ENCODE measurements at regions not wholly inside any gene's neighbourhood (a gene's known extent, or its start where the extent isn't known, plus 50 kb on each side); places are given as distances from the start of the nearest gene placed in this dataset.

DNA sequence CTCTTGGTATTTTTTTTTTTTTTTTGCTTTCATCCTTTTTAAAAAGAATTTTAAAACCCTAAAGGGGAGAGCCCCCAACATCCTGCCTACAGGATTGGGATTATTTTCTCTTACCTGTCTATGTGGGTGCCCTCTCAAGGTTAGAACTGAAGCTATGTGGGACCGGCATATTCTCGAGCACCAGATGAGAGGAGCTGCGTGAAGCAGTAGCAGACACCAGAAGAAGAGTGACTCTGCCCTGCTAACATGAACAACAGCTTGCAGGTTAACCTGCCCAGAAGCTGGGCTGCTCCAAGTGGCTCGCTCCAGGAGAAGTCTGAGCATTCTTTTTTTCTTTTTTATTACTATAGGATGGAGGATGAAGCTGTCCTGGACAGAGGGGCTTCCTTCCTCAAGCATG lies 102.6 kb upstream of the SLC4A4 start:
- Histone ChIP-seq H3K4me1 (ENCODE audit: control insufficient read depth, insufficient read depth, low read length) (peaks cover 17% of the 10 kb centered on the region), H3K27ac (ENCODE audit: insufficient read depth, low read depth, low read length, poor library complexity, severe bottlenecking) (no peak overlapping the region), H3K9me3 (ENCODE audit: control insufficient read depth, low read length) (no peaks in the 10 kb centered on the region), H3K36me3 (ENCODE audit: control insufficient read depth, insufficient read depth, low read length) (no peaks in the 10 kb centered on the region), H3K4me3 (ENCODE audit: insufficient read depth, low read depth, low read length) (no peak overlapping the region), H3K27me3 (ENCODE audit: control insufficient read depth, insufficient read depth, low read length, poor library complexity, severe bottlenecking) (no peaks in the 10 kb centered on the region)
- WGBS, 2 experiments, result 91 to 95% methylated on average over 4 of the region's 4 CpGs

GRCh38 chr4:71237641-71238040 lies 101.2 kb upstream of the SLC4A4 start:
- no peak overlapping the region for H3K4me3 ChIP-seq (ENCODE audit: insufficient read depth, low read depth, low read length)

GRCh38 chr4:71239365-71239764 lies 99.5 kb upstream of the SLC4A4 start:
- H3K4me3 ChIP-seq (ENCODE audit: insufficient read depth, low read depth, low read length), result no peak overlapping the region
- WGBS, 2 experiments, result 66 to 73% methylated on average over 2 of the region's 2 CpGs
- no peaks in the 10 kb centered on the region for H3K9me3 ChIP-seq (ENCODE audit: control insufficient read depth, low read length)
- no peaks in the 10 kb centered on the region for H3K27me3 ChIP-seq (ENCODE audit: control insufficient read depth, insufficient read depth, low read length, poor library complexity, severe bottlenecking)
- H3K4me1 ChIP-seq (ENCODE audit: control insufficient read depth, insufficient read depth, low read length), result peaks cover 6% of the 10 kb centered on the region
- no peaks in the 10 kb centered on the region for H3K36me3 ChIP-seq (ENCODE audit: control insufficient read depth, insufficient read depth, low read length)
- H3K27ac ChIP-seq (ENCODE audit: insufficient read depth, low read depth, low read length, poor library complexity, severe bottlenecking), result no peak overlapping the region

More at GRCh38 chr4:71237641-71238040, 101.2 kb upstream of the SLC4A4 start:
- 94 to 98% methylated on average over 4 of the region's 4 CpGs for WGBS, 2 experiments
- Histone ChIP-seq H3K36me3 (ENCODE audit: control insufficient read depth, insufficient read depth, low read length) (no peaks in the 10 kb centered on the region), H3K4me1 (ENCODE audit: control insufficient read depth, insufficient read depth, low read length) (peaks cover 6% of the 10 kb centered on the region), H3K9me3 (ENCODE audit: control insufficient read depth, low read length) (no peaks in the 10 kb centered on the region), H3K27me3 (ENCODE audit: control insufficient read depth, insufficient read depth, low read length, poor library complexity, severe bottlenecking) (no peaks in the 10 kb centered on the region), H3K27ac (ENCODE audit: insufficient read depth, low read depth, low read length, poor library complexity, severe bottlenecking) (no peak overlapping the region)

DNA sequence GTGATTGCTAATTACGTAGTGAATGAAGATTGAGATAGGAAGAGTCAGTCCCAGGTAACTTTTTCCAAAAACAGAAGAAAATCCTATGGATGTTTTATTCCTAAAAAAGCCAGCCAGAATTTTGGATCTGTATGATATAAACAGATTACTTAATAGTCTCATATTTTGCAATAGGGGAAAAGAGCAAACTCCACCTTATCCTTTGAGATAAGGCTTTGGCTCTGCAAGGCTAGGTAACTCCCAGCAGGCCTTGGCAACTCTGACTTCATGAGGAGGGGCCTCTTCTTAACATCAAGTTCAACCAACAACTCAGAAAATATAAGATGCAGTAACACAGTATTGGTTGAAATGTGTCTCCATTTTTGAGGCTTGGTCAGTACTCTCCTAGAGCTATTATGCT lies 98.7 kb upstream of the SLC4A4 start:
- H3K27ac ChIP-seq (ENCODE audit: insufficient read depth, low read depth, low read length, poor library complexity, severe bottlenecking), result no peak overlapping the region
- no peaks in the 10 kb centered on the region for H3K9me3 ChIP-seq (ENCODE audit: control insufficient read depth, low read length)
- no peak overlapping the region for H3K4me3 ChIP-seq (ENCODE audit: insufficient read depth, low read depth, low read length)
- 100% methylated on average over 1 of the region's 1 CpG for WGBS, 2 experiments
- H3K36me3 ChIP-seq (ENCODE audit: control insufficient read depth, insufficient read depth, low read length), result no peaks in the 10 kb centered on the region
- no peaks in the 10 kb centered on the region for H3K27me3 ChIP-seq (ENCODE audit: control insufficient read depth, insufficient read depth, low read length, poor library complexity, severe bottlenecking)
- H3K4me1 ChIP-seq (ENCODE audit: control insufficient read depth, insufficient read depth, low read length), result peaks cover 6% of the 10 kb centered on the region

GRCh38 chr4:71241501-71242288 lies 97.1 kb upstream of the SLC4A4 start:
- no peaks in the 10 kb centered on the region for H3K27me3 ChIP-seq (ENCODE audit: control insufficient read depth, insufficient read depth, low read length, poor library complexity, severe bottlenecking)
- H3K9me3 ChIP-seq (ENCODE audit: control insufficient read depth, low read length), result no peaks in the 10 kb centered on the region
- 94 to 95% methylated on average over 8 of the region's 8 CpGs for WGBS, 2 experiments
- no peaks in the 10 kb centered on the region for H3K36me3 ChIP-seq (ENCODE audit: control insufficient read depth, insufficient read depth, low read length)
- H3K4me1 ChIP-seq (ENCODE audit: control insufficient read depth, insufficient read depth, low read length), result no peaks in the 10 kb centered on the region
- no peak overlapping the region for H3K4me3 ChIP-seq (ENCODE audit: insufficient read depth, low read depth, low read length)
- H3K27ac ChIP-seq (ENCODE audit: insufficient read depth, low read depth, low read length, poor library complexity, severe bottlenecking), result no peak overlapping the region

DNA sequence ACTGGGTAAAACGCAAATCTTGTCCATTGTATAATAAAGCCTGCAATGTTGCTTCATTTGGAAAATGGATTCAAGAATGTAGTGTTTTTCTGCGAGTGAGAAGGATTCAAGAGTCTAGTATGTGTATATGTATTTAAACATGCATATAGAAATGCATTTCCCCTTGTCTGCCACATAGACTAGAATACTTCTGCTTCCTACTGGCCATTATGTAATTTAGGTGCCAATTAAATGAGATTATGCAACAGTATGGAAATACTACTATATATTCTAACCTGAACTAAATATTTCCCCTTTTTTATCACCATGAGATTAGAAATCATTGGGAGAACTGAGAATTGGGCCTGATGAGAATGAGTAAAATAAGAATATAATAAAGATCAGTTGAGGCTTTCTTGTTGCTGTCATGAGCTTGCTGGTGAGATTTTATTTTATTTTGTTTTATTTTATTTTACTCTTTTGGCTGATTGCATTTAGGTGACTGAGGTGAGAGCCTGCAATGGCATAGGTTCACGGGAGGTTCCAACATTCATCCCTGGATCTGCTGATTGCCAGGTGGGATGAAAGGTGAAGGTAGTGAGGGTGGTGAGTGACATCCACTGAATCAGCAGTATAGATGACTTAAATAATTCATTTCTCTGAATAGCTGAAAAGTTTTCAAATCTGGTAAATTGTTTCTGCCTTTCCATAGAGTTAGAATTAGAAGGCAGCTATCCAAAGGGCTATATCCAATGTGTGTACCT lies 95.6 kb upstream of the SLC4A4 start:
- WGBS, 2 experiments, result 91 to 92% methylated on average over 3 of the region's 3 CpGs
- no peak overlapping the region for H3K4me3 ChIP-seq (ENCODE audit: insufficient read depth, low read depth, low read length)
- no peaks in the 10 kb centered on the region for H3K36me3 ChIP-seq (ENCODE audit: control insufficient read depth, insufficient read depth, low read length)
- no peak overlapping the region for H3K27ac ChIP-seq (ENCODE audit: insufficient read depth, low read depth, low read length, poor library complexity, severe bottlenecking)
- H3K27me3 ChIP-seq (ENCODE audit: control insufficient read depth, insufficient read depth, low read length, poor library complexity, severe bottlenecking), result no peaks in the 10 kb centered on the region
- no peaks in the 10 kb centered on the region for H3K4me1 ChIP-seq (ENCODE audit: control insufficient read depth, insufficient read depth, low read length)
- H3K9me3 ChIP-seq (ENCODE audit: control insufficient read depth, low read length), result no peaks in the 10 kb centered on the region

DNA sequence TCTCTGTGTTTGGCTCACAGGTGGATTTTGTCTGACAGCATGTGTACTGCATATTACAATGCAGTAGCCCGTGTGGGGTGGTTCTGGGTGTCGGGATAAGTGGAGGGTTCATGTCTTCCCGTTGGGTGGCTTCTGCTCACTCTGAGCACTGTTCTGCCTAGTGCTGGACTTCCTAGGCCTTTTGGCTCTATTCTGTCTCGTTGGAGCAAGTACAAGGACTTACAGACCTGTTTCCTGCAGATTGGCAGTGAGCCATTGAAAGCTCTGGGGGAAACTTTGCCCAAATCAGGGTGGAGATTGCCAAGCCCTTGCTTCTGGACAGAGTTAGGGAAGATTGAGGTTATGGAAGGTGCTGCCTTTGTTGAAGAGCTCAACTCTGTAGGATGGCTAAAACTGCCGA lies 91.1 kb upstream of the SLC4A4 start:
- H3K27ac ChIP-seq (ENCODE audit: insufficient read depth, low read depth, low read length, poor library complexity, severe bottlenecking), result no peak overlapping the region
- no peaks in the 10 kb centered on the region for H3K4me1 ChIP-seq (ENCODE audit: control insufficient read depth, insufficient read depth, low read length)
- H3K27me3 ChIP-seq (ENCODE audit: control insufficient read depth, insufficient read depth, low read length, poor library complexity, severe bottlenecking), result no peaks in the 10 kb centered on the region
- H3K36me3 ChIP-seq (ENCODE audit: control insufficient read depth, insufficient read depth, low read length), result no peaks in the 10 kb centered on the region
- no peaks in the 10 kb centered on the region for H3K9me3 ChIP-seq (ENCODE audit: control insufficient read depth, low read length)
- H3K4me3 ChIP-seq (ENCODE audit: insufficient read depth, low read depth, low read length), result no peak overlapping the region
- WGBS, 2 experiments, result 95 to 97% methylated on average over 5 of the region's 5 CpGs

DNA sequence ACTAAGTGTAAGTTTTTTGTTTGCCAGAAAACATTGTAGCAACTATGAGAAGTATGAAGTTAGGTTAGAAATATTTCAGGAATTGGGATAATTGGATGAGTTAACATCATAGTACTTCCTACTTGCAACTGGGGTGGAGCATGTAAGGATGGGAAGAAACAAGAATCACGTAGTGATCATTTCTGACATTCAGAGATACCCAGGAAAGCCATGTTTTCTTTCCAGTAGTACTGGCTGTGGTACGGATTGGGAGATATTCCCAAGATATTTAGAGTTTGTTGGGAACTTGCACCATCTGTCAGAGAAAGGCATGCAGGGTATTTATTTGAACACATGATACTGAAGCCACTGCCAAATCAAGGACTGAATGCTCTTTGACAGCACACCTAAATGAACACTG lies 87.6 kb upstream of the SLC4A4 start:
- no peak overlapping the region for H3K27ac ChIP-seq (ENCODE audit: insufficient read depth, low read depth, low read length, poor library complexity, severe bottlenecking)
- 89 to 92% methylated on average over 2 of the region's 2 CpGs for WGBS, 2 experiments

DNA sequence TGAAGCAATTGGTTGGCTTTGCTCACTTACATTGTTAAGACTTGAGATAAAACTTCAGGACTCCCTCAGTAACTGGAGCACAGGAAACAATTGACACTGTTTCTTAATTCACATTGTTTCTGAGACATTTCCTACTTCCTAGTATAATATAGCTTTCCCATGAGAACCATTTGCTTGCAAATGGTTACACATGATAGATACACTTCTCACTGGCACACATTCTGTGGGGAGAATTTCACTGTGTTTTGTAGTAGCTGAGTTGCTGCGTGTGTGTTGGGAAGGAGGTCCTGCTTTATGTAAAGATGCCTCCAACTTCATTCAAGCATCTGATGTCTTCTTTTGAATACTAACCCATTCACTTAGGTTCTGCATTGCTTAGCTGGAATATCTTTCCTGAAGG lies 85.3 kb upstream of the SLC4A4 start:
- Histone ChIP-seq H3K4me1 (ENCODE audit: control insufficient read depth, insufficient read depth, low read length) (no peaks in the 10 kb centered on the region), H3K4me3 (ENCODE audit: insufficient read depth, low read depth, low read length) (no peak overlapping the region), H3K27me3 (ENCODE audit: control insufficient read depth, insufficient read depth, low read length, poor library complexity, severe bottlenecking) (no peaks in the 10 kb centered on the region), H3K9me3 (ENCODE audit: control insufficient read depth, low read length) (no peaks in the 10 kb centered on the region), H3K36me3 (ENCODE audit: control insufficient read depth, insufficient read depth, low read length) (no peaks in the 10 kb centered on the region), H3K27ac (ENCODE audit: insufficient read depth, low read depth, low read length, poor library complexity, severe bottlenecking) (no peak overlapping the region)
- no CpG with 5 or more reads among the region's 1 CpG for WGBS, 2 experiments

More for the DNA sequence above, 87.6 kb upstream of the SLC4A4 start:
- H3K4me3 ChIP-seq (ENCODE audit: insufficient read depth, low read depth, low read length), result no peak overlapping the region
- no peaks in the 10 kb centered on the region for H3K36me3 ChIP-seq (ENCODE audit: control insufficient read depth, insufficient read depth, low read length)
- H3K27me3 ChIP-seq (ENCODE audit: control insufficient read depth, insufficient read depth, low read length, poor library complexity, severe bottlenecking), result no peaks in the 10 kb centered on the region
- no peaks in the 10 kb centered on the region for H3K4me1 ChIP-seq (ENCODE audit: control insufficient read depth, insufficient read depth, low read length)
- H3K9me3 ChIP-seq (ENCODE audit: control insufficient read depth, low read length), result no peaks in the 10 kb centered on the region

DNA sequence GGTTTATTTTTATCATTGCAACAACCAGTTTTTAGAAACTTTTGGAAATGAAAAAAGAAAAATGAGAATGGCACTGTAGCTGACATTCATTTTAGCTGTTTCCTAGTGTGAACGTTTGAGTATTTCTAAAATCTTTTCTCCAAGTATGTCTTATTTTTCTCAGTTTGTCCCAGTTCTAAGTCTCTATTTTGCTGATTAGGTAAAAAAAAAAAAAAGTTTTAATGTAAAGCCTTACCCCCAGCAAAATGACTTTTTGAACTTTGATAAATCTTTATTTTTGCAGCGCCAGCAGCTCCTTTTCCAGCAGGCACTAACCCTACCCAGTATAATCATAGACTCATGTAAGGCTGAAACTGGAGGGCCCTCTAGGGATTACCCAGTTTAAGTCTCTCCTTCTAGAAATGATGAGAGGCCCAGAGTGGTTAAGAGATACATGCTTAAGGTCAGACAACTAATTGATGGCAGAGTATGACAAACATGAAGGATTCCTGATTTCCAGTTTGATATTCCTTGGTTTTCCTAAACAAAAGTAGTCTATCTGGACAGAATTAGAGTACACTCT lies 84.3 kb upstream of the SLC4A4 start:
- Histone ChIP-seq H3K27ac (ENCODE audit: insufficient read depth, low read depth, low read length, poor library complexity, severe bottlenecking) (no peak overlapping the region), H3K4me1 (ENCODE audit: control insufficient read depth, insufficient read depth, low read length) (no peaks in the 10 kb centered on the region), H3K4me3 (ENCODE audit: insufficient read depth, low read depth, low read length) (no peak overlapping the region), H3K27me3 (ENCODE audit: control insufficient read depth, insufficient read depth, low read length, poor library complexity, severe bottlenecking) (no peaks in the 10 kb centered on the region), H3K36me3 (ENCODE audit: control insufficient read depth, insufficient read depth, low read length) (no peaks in the 10 kb centered on the region), H3K9me3 (ENCODE audit: control insufficient read depth, low read length) (no peaks in the 10 kb centered on the region)
- 79 to 95% methylated on average over 2 of the region's 2 CpGs for WGBS, 2 experiments
